HCT116 (cell line): ENCODE measurements at regions not wholly inside any gene's neighbourhood (a gene's known extent, or its start where the extent isn't known, plus 50 kb on each side); places are given as distances from the start of the nearest gene placed in this dataset.

Experiments used
- ATAC-seq: fragments of 200-7000 bp; cut with Tn5 transposase; 2 replicates; pipeline ENCODE4 v1.9.1; 2020; ENCODE audit warnings: mild to moderate bottlenecking, moderate library complexity
- BruUV-seq: library from RNA; stranded (reverse); fragments of 400-500 nt; replicated peaks from 2 replicates; lab custom pipeline; 2021; lab: Mats Ljungman, UMichigan
- CTCF ChIA-PET: fragments of 300-600 bp; sonication (Branson Sonifier 250); formaldehyde crosslinking; loops from one replicate; lab custom pipeline; 2021; ENCODE audit warnings: antibody characterized with exemption; lab: Charles Lee
- POLR2A ChIA-PET: fragments of 300-600, 350-600 bp; sonication (Branson Sonifier 250); formaldehyde crosslinking; loops from one replicate; lab custom pipeline; 2021; ENCODE audit warnings: antibody characterized with exemption; lab: Charles Lee
- RAD21 ChIA-PET, 2 experiments: fragments of 300-600 bp; sonication (Branson Sonifier 250); formaldehyde crosslinking; loops; one replicate each; lab custom pipeline; 2023; ENCODE audit warnings: low total read pairs in 2 of 2; ENCODE audit not compliant: uncharacterized antibody in 2 of 2, unreplicated experiment in 2 of 2, low non-redundant PET in 1 of 2; lab: Charles Lee
- DNase-seq: peaks from one replicate; pipeline ENCODE4 v3.0.0-alpha.2; 2010; ENCODE audit warnings: low read depth, low spot score
- H2AFZ ChIP-seq: fragments of 200-600 bp; shearing (Covaris generic), sonication (generic); 2 replicates; pipeline ENCODE4 v1.6.1; 2017; ENCODE audit warnings: low read depth, mixed run types, mixed read lengths, antibody characterized with exemption, low read length; ENCODE audit not compliant: poor library complexity, severe bottlenecking
- H3K27ac ChIP-seq: 2 replicates; pipeline ENCODE4 v1.5.1; 2012; ENCODE audit warnings: low read depth, low read length
- H3K27me3 ChIP-seq: fragments of 200-600 bp; sonication (generic); 2 replicates; pipeline ENCODE4 v1.6.1; 2016; ENCODE audit warnings: mixed run types, low read length, mixed read lengths; ENCODE audit not compliant: insufficient read depth
- H3K36me3 ChIP-seq, 2 experiments: fragments of 200-500 bp in 1 of 2; fragments of 200-600 bp in 1 of 2; sonication (Bioruptor generic) in 1 of 2; sonication (generic) in 1 of 2; 2 replicates each; pipeline versions ENCODE4 v1.5.1 to v1.6.1; 2014 to 2016; ENCODE audit warnings: low read length in 2 of 2, inconsistent platforms in 1 of 2, mixed read lengths in 1 of 2, mixed run types in 1 of 2; ENCODE audit not compliant: insufficient read depth in 2 of 2, control insufficient read depth in 1 of 2
- H3K4me1 ChIP-seq, 2 experiments: fragments of 200-600 bp in 1 of 2; sonication (generic) in 1 of 2; 2 replicates each; pipeline versions ENCODE4 v1.5.1 to v1.6.1; 2012 to 2017; ENCODE audit warnings: low read length in 2 of 2, inconsistent platforms in 1 of 2, mild to moderate bottlenecking in 1 of 2, mixed read lengths in 1 of 2, mixed run types in 1 of 2, moderate library complexity in 1 of 2; ENCODE audit not compliant: insufficient read depth in 2 of 2, control insufficient read depth in 1 of 2
- H3K4me2 ChIP-seq: fragments of 200-600 bp; sonication (generic); 2 replicates; pipeline ENCODE4 v1.6.1; 2017; ENCODE audit warnings: mixed run types, low read length, mixed read lengths
- H3K4me3 ChIP-seq, 2 experiments: fragments of 200-600 bp in 1 of 2; sonication (generic) in 1 of 2; replicated peaks in 1 of 2; 2 replicates each; pipeline ENCODE4 v1.5.1; 2011 to 2016; ENCODE audit warnings: low read length in 2 of 2, control low read depth in 1 of 2, low read depth in 1 of 2, mild to moderate bottlenecking in 1 of 2, mixed read lengths in 1 of 2, mixed run types in 1 of 2
- H3K79me2 ChIP-seq: fragments of 200-600 bp; sonication (generic); 2 replicates; pipeline ENCODE4 v1.6.1; 2017; ENCODE audit warnings: mild to moderate bottlenecking, mixed run types, low read length, moderate library complexity, mixed read lengths; ENCODE audit not compliant: insufficient read depth
- H3K9ac ChIP-seq: fragments of 200-600 bp; sonication (generic); 2 replicates; pipeline ENCODE4 v1.6.1; 2016; ENCODE audit warnings: low read length, mixed read lengths
- H3K9me2 ChIP-seq: fragments of 200-600 bp; sonication (generic), shearing (Covaris generic); 2 replicates; pipeline ENCODE4 v1.6.1; 2017; ENCODE audit warnings: mixed run types, mild to moderate bottlenecking, moderate library complexity; ENCODE audit not compliant: insufficient read depth
- H3K9me3 ChIP-seq, 2 experiments: fragments of 200-500 bp in 1 of 2; fragments of 200-600 bp in 1 of 2; sonication (Bioruptor generic) in 1 of 2; sonication (generic) in 1 of 2; 2 replicates each; pipeline ENCODE4 v1.6.1; 2014 to 2017; ENCODE audit warnings: low read length in 2 of 2, mixed read lengths in 2 of 2, inconsistent platforms in 1 of 2, low read depth in 1 of 2, mild to moderate bottlenecking in 1 of 2, mixed run types in 1 of 2, moderate library complexity in 1 of 2; ENCODE audit not compliant: control insufficient read depth in 1 of 2, insufficient read depth in 1 of 2
- H4K20me1 ChIP-seq: fragments of 200-600 bp; sonication (generic), shearing (Covaris generic); 2 replicates; pipeline ENCODE4 v1.6.1; 2017; ENCODE audit warnings: mixed run types, mild to moderate bottlenecking, moderate library complexity; ENCODE audit not compliant: insufficient read depth
- CEBPB ChIP-seq: IDR thresholded peaks from 2 replicates; pipeline ENCODE4 v1.6.1; 2012; ENCODE audit warnings: low read depth
- ELF1 ChIP-seq: IDR thresholded peaks from 2 replicates; pipeline ENCODE4 v1.6.1; 2012; ENCODE audit warnings: low read depth, borderline replicate concordance
- EZH2phosphoT487 ChIP-seq: fragments of 200-600 bp; IDR thresholded peaks from 2 replicates; pipeline ENCODE4 v1.6.1; 2018; ENCODE audit warnings: antibody characterized with exemption, borderline replicate concordance
- JUND ChIP-seq: IDR thresholded peaks from 2 replicates; pipeline ENCODE4 v1.6.1; 2012
- POLR2AphosphoS5 ChIP-seq: IDR thresholded peaks from 2 replicates; pipeline ENCODE4 v1.6.1; 2011; ENCODE audit warnings: mild to moderate bottlenecking, low read depth, low read length, moderate library complexity
- SIN3A ChIP-seq: IDR thresholded peaks from 2 replicates; pipeline ENCODE4 v1.6.1; 2012; ENCODE audit warnings: low read depth
- SP1 ChIP-seq: IDR thresholded peaks from 2 replicates; pipeline ENCODE4 v1.6.1; 2012; ENCODE audit warnings: low read depth
- SRF ChIP-seq: IDR thresholded peaks from 2 replicates; pipeline ENCODE4 v1.6.1; 2012; ENCODE audit warnings: low read depth
- ZNF274 ChIP-seq: fragments of 200-500 bp; sonication (Bioruptor generic); IDR thresholded peaks from 2 replicates; pipeline ENCODE4 v1.6.1; 2014; ENCODE audit warnings: mild to moderate bottlenecking, low read depth, low read length, inconsistent platforms
- intact Hi-C: fragments of 100-400 bp; cut with micrococcal nuclease; formaldehyde crosslinking; loops from 2 replicates; pipeline ENCODE4 v1.10.0; 2022
- TF ChIP-seq, protein P1 (sequence below): IDR thresholded peaks from 2 replicates; pipeline ENCODE4 v1.6.1; 2012
- TF ChIP-seq, protein P2 (sequence below): IDR thresholded peaks from 2 replicates; pipeline ENCODE4 v1.6.1; 2011; ENCODE audit warnings: mild to moderate bottlenecking, low read length, moderate library complexity; ENCODE audit not compliant: insufficient replicate concordance; ENCODE audit errors: extremely low read depth
- TF ChIP-seq, protein P3 (sequence below): IDR thresholded peaks from 2 replicates; pipeline ENCODE4 v1.6.1; 2012

DNA sequence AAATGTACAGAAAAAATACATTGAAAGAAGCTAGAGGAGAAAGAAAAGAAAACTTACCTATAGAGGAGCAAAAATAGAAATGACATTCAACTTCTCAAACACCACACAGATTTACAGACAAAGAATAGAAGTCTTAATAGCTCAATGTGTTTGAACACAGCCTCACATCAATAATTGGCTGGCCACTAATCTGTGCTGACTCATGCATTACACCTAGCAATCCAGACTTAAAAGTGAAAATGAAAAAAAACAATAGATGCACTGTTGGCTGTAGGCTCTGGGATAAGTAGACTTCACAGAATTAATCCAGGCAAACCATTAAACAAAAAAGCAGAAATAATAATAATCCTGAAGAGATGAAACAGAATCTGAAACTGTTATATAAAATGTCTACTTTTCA is 961.3 kb upstream of the CELF4 start:
- DNase-seq (no peak), ATAC-seq (no peak)
- no peaks in the 10 kb centered on the region for H4K20me1 ChIP-seq
- H3K27ac ChIP-seq: no peak overlapping the region
- H3K36me3 ChIP-seq: no peaks in the 10 kb centered on the region
- ChIA-PET CTCF (no interaction called here), RAD21 (no interaction called here), POLR2A (no interaction called here)
- no peak overlapping the region for H2AFZ ChIP-seq
- peaks cover 0 to 8% of the 10 kb centered on the region in 2 experiments; a peak in 3 of 4 replicates for H3K9me3 ChIP-seq
- intact Hi-C loops: no loop called here
- H3K4me2 ChIP-seq: no peak overlapping the region
- TF ChIP-seq SRF: no peak
- TF ChIP-seq EZH2phosphoT487: no peak
- no peak overlapping the region for H3K4me3 ChIP-seq
- H3K9me2 ChIP-seq: no peaks in the 10 kb centered on the region
- no peaks in the 10 kb centered on the region for H3K27me3 ChIP-seq
- H3K4me1 ChIP-seq: no peaks in the 10 kb centered on the region
- no peak overlapping the region for H3K9ac ChIP-seq
- no TSS peak for BruUV-seq
- H3K79me2 ChIP-seq: no peaks in the 10 kb centered on the region

DNA sequence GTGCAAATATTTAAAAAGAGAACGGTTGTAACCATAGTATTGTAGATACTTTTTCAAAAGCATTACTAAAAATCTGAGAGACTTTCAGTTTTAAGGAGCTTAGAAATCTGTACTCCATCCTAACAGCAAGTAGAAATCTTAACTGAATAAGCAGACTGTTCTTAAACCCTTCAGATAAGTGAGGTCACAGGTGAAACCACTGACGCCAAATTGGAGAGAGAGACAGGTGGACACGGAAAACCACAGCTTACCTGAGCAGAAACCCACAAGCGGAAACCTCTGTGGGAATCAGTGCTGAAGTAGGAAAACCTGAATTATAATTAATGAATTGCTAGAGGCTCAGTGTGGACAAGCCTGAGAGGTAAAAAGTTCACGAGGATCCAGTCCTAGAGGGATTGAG is 959.4 kb upstream of the CELF4 start:
- no peak for DNase-seq
- H3K9me2 ChIP-seq: no peaks in the 10 kb centered on the region
- intact Hi-C loops: no loop called here
- no peaks in the 10 kb centered on the region for H3K79me2 ChIP-seq
- no TSS peak for BruUV-seq
- H3K4me2 ChIP-seq: no peak overlapping the region
- CTCF ChIA-PET: no interaction called here
- no peaks in the 10 kb centered on the region for H3K36me3 ChIP-seq
- H3K4me3 ChIP-seq: no peak overlapping the region
- H3K9me3 ChIP-seq: peaks cover 5 to 8% of the 10 kb centered on the region in 2 experiments; a peak in 3 of 4 replicates
- POLR2A ChIA-PET: no interaction called here
- H3K9ac ChIP-seq: no peak overlapping the region
- no peaks in the 10 kb centered on the region for H3K4me1 ChIP-seq
- no peaks in the 10 kb centered on the region for H3K27me3 ChIP-seq
- no peaks in the 10 kb centered on the region for H4K20me1 ChIP-seq
- no peak overlapping the region for H2AFZ ChIP-seq
- ATAC-seq: no peak
- TF ChIP-seq EZH2phosphoT487 (no peak), SP1 (no peak), POLR2AphosphoS5 (no peak), ZNF274 (no peak), JUND (no peak), SRF (no peak), CEBPB (no peak), ELF1 (no peak), SIN3A (no peak)
- TF ChIP-seq, protein P1, sequence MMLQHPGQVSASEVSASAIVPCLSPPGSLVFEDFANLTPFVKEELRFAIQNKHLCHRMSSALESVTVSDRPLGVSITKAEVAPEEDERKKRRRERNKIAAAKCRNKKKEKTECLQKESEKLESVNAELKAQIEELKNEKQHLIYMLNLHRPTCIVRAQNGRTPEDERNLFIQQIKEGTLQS: no peak
- TF ChIP-seq, protein P2, sequence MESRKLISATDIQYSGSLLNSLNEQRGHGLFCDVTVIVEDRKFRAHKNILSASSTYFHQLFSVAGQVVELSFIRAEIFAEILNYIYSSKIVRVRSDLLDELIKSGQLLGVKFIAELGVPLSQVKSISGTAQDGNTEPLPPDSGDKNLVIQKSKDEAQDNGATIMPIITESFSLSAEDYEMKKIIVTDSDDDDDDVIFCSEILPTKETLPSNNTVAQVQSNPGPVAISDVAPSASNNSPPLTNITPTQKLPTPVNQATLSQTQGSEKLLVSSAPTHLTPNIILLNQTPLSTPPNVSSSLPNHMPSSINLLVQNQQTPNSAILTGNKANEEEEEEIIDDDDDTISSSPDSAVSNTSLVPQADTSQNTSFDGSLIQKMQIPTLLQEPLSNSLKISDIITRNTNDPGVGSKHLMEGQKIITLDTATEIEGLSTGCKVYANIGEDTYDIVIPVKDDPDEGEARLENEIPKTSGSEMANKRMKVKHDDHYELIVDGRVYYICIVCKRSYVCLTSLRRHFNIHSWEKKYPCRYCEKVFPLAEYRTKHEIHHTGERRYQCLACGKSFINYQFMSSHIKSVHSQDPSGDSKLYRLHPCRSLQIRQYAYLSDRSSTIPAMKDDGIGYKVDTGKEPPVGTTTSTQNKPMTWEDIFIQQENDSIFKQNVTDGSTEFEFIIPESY: no peak
- TF ChIP-seq, protein P3, sequence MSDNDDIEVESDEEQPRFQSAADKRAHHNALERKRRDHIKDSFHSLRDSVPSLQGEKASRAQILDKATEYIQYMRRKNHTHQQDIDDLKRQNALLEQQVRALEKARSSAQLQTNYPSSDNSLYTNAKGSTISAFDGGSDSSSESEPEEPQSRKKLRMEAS: no peak
- RAD21 ChIA-PET: no interaction called here
- H3K27ac ChIP-seq: no peak overlapping the region
